ENCODE measurements at regions not wholly inside any gene's neighbourhood (a gene's known extent, or its start where the extent isn't known, plus 50 kb on each side); places are given as distances from the start of the nearest gene placed in this dataset.

GRCh38 chr11:129574431-129574830 is 198.8 kb downstream of the BARX2 start:
- TF ChIP-seq, protein P1, sequence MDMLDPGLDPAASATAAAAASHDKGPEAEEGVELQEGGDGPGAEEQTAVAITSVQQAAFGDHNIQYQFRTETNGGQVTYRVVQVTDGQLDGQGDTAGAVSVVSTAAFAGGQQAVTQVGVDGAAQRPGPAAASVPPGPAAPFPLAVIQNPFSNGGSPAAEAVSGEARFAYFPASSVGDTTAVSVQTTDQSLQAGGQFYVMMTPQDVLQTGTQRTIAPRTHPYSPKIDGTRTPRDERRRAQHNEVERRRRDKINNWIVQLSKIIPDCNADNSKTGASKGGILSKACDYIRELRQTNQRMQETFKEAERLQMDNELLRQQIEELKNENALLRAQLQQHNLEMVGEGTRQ (IDR thresholded peaks at IDR 0.05; ENCODE audit: low read depth, low read length) = no peak
- TF ChIP-seq, protein P2, sequence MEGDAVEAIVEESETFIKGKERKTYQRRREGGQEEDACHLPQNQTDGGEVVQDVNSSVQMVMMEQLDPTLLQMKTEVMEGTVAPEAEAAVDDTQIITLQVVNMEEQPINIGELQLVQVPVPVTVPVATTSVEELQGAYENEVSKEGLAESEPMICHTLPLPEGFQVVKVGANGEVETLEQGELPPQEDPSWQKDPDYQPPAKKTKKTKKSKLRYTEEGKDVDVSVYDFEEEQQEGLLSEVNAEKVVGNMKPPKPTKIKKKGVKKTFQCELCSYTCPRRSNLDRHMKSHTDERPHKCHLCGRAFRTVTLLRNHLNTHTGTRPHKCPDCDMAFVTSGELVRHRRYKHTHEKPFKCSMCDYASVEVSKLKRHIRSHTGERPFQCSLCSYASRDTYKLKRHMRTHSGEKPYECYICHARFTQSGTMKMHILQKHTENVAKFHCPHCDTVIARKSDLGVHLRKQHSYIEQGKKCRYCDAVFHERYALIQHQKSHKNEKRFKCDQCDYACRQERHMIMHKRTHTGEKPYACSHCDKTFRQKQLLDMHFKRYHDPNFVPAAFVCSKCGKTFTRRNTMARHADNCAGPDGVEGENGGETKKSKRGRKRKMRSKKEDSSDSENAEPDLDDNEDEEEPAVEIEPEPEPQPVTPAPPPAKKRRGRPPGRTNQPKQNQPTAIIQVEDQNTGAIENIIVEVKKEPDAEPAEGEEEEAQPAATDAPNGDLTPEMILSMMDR (conservative IDR thresholded peaks at IDR 0.05; ENCODE audit: low read depth, low read length) = no peak

Data from IMR-90 (cell line).